ENCODE measurements at regions not wholly inside any gene's neighbourhood (a gene's known extent, or its start where the extent isn't known, plus 50 kb on each side); places are given as distances from the start of the nearest gene placed in this dataset.

- DNase-seq = no peak
Measured at GRCh38 chr1:170460001-170460400, 72.0 kb upstream of the GORAB start.

GRCh38 chr1:170460414-170461155 lies 71.4 kb upstream of the GORAB start:
- peak; percentile 31 for DNase-seq

- DNase-seq = peak; percentile 3
Measured at GRCh38 chr1:170461291-170461747, 70.6 kb upstream of the GORAB start.

- DNase-seq = peak; percentile 58
Measured at GRCh38 chr1:170461762-170462384, 70.1 kb upstream of the GORAB start.

GRCh38 chr1:170470121-170470520 lies 61.8 kb upstream of the GORAB start:
- no peak for DNase-seq

GRCh38 chr1:170471398-170472053 lies 60.4 kb upstream of the GORAB start:
- peak; percentile 48 for DNase-seq

- DNase-seq = no peak
Measured at GRCh38 chr1:170481000-170481399, 51.0 kb upstream of the GORAB start.
